SJSA1 (cell line): ENCODE measurements at regions not wholly inside any gene's neighbourhood (a gene's known extent, or its start where the extent isn't known, plus 50 kb on each side); places are given as distances from the start of the nearest gene placed in this dataset.
A peak's percentile ranks its signal among the peaks of the same experiment; 100 is the strongest.
"Not testable (repeated sequence)": the region's sequence is repeated elsewhere in the genome, so short reads cannot be mapped to it uniquely, and the experiment has no call there.

Experiments used
- DNase-seq, 2 experiments: peaks; one replicate each; pipeline ENCODE4 v3.0.0-alpha.2; 2015 to 2020; ENCODE audit warnings: low spot score in 2 of 2, low read depth in 1 of 2
- H3K27ac ChIP-seq: fragments of 250-450 bp; sonication (Bioruptor Pico); 2 replicates; pipeline ENCODE4 v1.5.1; 2020; ENCODE audit warnings: mild to moderate bottlenecking, moderate library complexity
- H3K27me3 ChIP-seq: fragments of 250-450 bp; sonication (Bioruptor Pico); replicated peaks from 2 replicates; pipeline ENCODE4 v1.5.1; 2020; ENCODE audit warnings: mild to moderate bottlenecking, moderate library complexity
- H3K36me3 ChIP-seq: fragments of 250-450 bp; sonication (Bioruptor Pico); 2 replicates; pipeline ENCODE4 v1.5.1; 2020; ENCODE audit warnings: mild to moderate bottlenecking
- H3K4me1 ChIP-seq: fragments of 250-450 bp; sonication (Bioruptor Pico); replicated peaks from 2 replicates; pipeline ENCODE4 v1.6.1; 2021; ENCODE audit warnings: mild to moderate bottlenecking
- H3K4me3 ChIP-seq: fragments of 250-450 bp; sonication (Bioruptor Pico); 2 replicates; pipeline ENCODE4 v1.5.1; 2020; ENCODE audit warnings: mild to moderate bottlenecking
- H3K9me3 ChIP-seq: fragments of 250-450 bp; sonication (Bioruptor Pico); replicated peaks from 2 replicates; pipeline ENCODE4 v1.5.1; 2020; ENCODE audit warnings: mild to moderate bottlenecking

- Histone ChIP-seq H3K27ac (peak overlapping the region; percentile 63; the same call in 1 of the 2 replicates), H3K4me3 (peak overlapping the region; percentile 35)
- H3K36me3 ChIP-seq, H3K27me3 ChIP-seq, H3K4me1 ChIP-seq, H3K9me3 ChIP-seq, DNase-seq: not testable (repeated sequence)
These were observed 165.5 kb upstream of the BDP1 start for GRCh38 chr5:71289946-71290345.

- not testable (repeated sequence) for H3K4me3 ChIP-seq, DNase-seq, H3K4me1 ChIP-seq
These were observed 164.5 kb upstream of the BDP1 start for GRCh38 chr5:71290979-71291378.

More at GRCh38 chr5:71290979-71291378, 164.5 kb upstream of the BDP1 start:
- not testable (repeated sequence) for H3K36me3 ChIP-seq, H3K27me3 ChIP-seq, H3K9me3 ChIP-seq, H3K27ac ChIP-seq
